Stimulated activated CD4-positive, alpha-beta T cell treated with anti-CD3 and anti-CD28 coated beads, Interleukin-12 subunit alpha, Interleukin-12 subunit beta, amount 100 ng/mL, for 4 hours (primary cell): ENCODE measurements at regions not wholly inside any gene's neighbourhood (a gene's known extent, or its start where the extent isn't known, plus 50 kb on each side); places are given as distances from the start of the nearest gene placed in this dataset.
"Not testable (repeated sequence)": the region's sequence is repeated elsewhere in the genome, so short reads cannot be mapped to it uniquely, and the experiment has no call there.

Experiments used
- DNase-seq: peaks from one replicate; pipeline ENCODE4 v3.0.0-alpha.2; 2020

DNA sequence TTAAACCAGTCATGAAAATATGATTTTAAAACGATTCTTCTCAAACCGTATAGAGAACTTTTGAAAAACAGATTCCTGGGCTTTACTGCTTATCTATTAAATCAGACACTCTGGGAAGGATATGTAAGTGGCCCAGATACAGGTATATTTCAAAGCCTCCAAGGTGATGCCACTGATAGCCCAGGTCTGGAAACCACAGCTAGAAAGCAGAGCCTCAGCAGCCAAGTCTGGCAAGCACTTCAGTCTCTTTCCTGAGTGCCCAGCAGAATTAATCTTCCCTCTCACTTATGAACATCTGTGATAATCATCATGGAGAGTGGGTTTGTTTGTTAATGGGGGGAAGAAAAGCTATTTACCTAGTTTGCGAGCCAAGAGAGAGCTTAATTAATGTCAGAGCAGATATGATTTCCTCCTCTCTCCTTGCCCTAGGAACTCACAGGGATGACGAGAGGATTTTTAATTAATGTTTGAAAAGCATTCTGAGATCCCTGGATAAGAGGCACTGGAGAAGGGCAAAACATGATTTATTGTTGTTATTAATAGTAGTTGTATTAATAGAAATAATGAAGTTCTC, 368.4 kb downstream of the TLE1 start:
- no peak for DNase-seq

- no peak for DNase-seq
Observed at GRCh38 chr9:81318571-81318970, 370.8 kb downstream of the TLE1 start.

DNA sequence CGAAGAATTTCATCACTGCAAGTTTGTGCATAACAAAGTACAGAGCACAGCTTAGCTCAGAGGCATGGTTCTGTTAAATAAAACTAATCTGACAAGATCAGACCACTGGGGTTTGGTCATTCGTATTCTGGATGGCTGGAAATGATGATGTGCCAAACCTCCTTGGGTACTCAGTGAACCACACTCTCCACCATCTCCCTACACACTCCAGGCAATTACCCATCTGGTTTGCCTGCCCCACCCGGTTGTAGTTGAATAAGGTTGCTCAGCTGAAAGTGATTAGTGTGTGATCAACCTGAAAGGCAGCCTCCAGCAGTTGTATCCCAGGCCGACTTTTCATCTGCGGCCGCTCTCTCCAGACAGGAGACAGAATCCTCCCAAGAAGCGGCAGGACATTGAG, 371.4 kb downstream of the TLE1 start:
- no peak for DNase-seq

DNA sequence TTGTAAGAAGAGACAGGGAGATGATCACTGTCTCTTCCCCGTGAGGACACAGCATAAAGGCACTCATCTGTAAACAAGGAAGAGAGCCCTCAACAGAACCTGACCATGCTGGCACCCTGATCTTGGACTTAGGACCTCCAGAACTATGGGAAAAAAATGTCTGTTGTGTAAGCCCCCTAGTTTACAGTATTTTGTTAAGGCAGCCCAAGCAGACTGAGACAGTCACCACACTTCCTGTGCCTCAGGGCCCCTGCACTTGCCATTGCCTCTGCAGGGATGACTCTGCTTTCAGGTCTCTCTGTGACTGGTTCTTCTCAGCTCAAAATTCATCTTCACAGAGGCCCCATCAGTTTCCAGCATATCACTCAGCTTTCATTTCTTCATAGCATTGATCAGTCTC, 372.1 kb downstream of the TLE1 start:
- no peak for DNase-seq

- no peak for DNase-seq
Observed at GRCh38 chr9:81314490-81314889, 374.9 kb downstream of the TLE1 start.

DNA sequence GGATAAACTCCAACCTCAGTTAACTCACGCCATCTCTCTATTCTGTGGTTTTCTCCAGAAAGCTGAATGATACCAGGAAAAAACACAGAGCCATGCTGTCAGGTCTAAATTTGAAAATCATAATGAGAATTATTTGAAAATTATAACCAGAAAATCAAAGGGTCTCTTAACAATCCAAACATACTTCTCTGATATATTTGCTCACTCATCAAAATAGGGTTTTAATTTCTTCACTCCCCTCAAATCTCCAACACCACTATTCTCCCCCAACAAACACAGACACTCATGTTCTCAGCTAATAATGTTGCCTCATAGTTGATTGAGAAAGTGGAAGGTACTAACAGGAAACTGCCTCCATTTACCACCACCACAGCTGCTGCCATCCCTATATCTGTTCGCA, 375.5 kb downstream of the TLE1 start:
- no peak for DNase-seq

- DNase-seq: no peak
Observed at GRCh38 chr9:81312346-81312745, 377.0 kb downstream of the TLE1 start.

- no peak for DNase-seq
Observed at GRCh38 chr9:81308404-81308803, 380.9 kb downstream of the TLE1 start.

- not testable (repeated sequence) for DNase-seq
Observed at GRCh38 chr9:81307791-81308190, 381.6 kb downstream of the TLE1 start.

DNA sequence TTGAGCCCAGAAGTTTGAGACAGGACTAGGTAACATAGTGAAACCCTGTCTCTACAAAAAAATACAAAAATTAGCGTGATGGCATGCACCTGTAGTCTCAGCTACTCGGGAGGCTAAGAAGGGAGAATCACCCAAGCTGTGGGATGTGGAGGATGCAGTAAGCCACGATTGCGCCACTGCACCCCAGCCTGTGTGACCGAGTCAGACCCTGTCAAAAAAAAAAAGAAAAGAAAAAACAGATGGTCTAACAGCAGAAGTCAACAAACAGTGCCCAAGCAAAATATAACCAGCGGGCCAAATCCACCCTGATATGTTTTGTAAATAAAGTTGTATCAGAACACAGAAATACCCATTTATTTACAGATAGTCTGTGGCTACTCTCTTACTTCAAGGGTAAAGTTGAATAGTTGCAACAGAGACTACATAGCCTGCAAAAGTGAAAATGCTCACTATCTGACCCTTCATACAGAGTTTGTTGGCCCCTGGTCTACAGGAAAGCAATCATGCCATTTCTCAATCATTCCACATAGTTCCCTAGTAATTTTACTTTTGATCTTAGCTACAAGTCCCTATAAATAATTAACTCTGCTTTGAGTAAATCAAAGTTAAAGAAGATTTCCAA, 383.7 kb downstream of the TLE1 start:
- DNase-seq: no peak

- no peak for DNase-seq
Observed at GRCh38 chr9:81303658-81304057, 385.7 kb downstream of the TLE1 start.

DNA sequence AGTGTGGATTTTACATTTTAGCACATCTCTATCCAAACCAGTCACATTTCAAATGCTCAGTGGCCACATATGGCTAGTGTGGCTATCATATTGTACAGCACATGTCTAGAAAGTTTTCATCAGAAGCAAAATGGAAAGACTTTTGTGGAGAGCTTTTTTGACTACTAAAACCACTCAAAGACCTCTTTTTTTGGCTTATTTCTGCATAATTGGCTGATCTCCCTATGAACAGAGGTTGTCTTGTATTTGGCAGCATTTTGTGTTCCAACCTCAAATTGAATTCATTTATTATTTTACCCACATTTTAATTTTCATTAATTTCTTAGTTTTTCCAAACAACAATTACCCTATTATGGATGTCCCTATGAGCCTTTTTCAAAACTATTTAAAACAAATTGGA, 395.7 kb downstream of the TLE1 start:
- no peak for DNase-seq

DNA sequence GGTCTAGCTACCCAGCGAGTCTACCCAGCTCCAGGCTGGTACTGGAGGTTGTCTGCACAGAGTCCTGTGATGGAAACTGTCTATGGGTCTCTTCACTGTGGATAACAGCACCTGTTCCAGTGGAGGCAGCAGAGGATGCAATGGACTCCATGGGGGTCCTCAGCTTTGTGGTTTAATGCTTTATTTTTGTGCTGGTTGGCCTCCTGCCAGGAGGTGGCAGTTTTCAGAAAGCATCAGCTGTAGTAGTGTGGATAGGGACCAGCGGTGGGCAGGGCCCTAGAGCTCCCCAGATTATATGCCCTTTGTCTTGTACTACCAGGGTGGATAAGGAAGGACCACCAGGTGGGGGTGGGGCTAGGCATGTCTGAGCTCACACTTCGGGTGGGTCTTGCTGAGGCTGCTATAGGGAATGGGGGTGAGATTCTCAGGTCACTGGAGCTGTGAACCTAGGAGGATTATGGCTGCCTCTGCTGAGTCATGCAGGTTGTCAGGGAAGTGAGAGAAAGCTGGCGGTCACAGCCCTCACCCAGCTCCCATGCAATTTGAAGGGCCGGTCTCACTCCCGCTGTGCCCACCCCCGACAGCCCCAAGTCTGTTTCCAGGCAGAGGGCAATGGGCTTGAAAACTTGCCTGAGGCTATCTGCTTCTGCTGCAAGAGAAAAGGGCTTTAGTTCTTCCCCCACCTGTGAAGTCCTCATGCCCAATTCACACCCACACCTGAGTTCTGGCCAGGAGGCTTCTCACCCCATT, 397.1 kb downstream of the TLE1 start:
- no peak for DNase-seq

- DNase-seq: no peak
Observed at GRCh38 chr9:81289622-81290021, 399.7 kb downstream of the TLE1 start.

- DNase-seq: no peak
Observed at GRCh38 chr9:81268048-81268447, 421.3 kb downstream of the TLE1 start.

DNA sequence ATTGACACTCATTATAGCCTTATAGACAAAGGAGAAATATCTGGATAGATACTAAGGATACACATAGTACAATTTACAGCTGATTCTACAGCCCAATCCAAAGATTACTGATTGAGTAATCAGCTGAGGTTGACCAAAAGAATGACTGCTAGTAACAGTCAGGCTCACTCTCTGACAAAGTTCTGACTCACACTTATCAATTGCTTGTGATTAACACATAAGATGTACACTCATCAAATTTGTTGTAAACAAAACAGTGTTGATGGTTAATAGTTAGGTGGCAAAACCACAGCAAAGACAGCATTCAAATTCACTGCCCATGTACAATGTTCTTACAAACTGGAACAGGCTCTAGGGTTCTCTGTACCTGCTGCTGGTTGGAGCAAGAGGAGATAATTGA, 422.7 kb downstream of the TLE1 start:
- DNase-seq: no peak

- no peak for DNase-seq
Observed at GRCh38 chr9:81266086-81266485, 423.3 kb downstream of the TLE1 start.

DNA sequence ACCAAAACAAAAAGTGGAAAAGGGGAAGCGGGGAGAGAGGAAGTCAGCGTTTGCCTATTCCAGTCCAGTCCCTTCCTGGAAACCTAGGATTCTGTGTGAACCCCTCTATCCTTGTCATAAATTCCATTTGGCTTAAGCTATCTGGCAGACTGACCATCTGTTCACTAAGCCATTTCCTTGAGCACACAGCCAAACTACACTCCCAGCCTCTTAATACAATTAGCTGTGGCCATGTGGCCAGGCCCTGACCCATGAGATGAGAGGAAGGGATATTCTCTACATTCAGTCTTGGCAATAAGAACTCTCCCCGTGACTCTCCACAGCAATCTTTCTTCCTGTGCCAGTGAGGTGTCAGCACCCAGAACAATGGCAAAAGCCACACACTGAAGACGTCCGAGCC, 424.8 kb downstream of the TLE1 start:
- no peak for DNase-seq

DNA sequence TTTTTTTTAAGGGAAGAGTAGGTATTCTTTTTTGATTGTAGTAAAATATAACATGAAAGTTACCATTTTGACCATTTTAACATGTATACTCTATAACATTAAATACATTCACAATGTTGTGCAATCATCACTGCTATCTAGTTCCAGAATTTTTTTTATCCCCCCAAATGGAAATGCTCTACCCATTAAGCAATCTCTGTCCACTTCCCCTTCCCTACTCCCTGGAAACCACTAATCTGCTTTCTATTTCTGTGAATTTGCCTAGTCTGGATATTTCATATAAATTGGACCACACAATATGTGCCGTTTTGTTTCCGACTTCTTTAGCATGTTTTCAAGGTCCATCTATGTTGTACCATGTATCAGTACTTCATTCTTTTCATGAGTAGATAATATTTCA, 429.5 kb downstream of the TLE1 start:
- no peak for DNase-seq

DNA sequence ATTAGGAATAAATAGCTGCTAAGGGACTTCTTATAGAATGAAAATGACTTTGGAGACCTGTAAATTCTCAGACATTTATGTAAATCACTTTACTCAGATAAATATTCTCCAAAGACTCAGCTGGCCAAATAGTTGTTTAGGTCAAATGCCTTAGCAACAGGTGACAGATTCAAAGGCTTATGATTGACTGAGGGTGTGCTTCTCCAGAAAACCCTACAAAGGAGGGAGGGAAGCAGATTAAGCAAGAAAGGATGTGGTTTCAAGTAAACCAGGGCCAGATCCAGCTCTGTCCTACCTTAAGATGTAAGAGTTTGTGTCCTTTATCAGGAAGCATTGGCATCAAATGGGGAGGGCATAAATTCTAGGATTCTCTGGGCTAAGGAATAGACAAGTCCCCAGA, 433.0 kb downstream of the TLE1 start:
- DNase-seq: no peak

- DNase-seq: no peak
Observed at GRCh38 chr9:81250606-81251005, 438.7 kb downstream of the TLE1 start.

- DNase-seq: no peak
Observed at GRCh38 chr9:81250041-81250440, 439.3 kb downstream of the TLE1 start.

DNA sequence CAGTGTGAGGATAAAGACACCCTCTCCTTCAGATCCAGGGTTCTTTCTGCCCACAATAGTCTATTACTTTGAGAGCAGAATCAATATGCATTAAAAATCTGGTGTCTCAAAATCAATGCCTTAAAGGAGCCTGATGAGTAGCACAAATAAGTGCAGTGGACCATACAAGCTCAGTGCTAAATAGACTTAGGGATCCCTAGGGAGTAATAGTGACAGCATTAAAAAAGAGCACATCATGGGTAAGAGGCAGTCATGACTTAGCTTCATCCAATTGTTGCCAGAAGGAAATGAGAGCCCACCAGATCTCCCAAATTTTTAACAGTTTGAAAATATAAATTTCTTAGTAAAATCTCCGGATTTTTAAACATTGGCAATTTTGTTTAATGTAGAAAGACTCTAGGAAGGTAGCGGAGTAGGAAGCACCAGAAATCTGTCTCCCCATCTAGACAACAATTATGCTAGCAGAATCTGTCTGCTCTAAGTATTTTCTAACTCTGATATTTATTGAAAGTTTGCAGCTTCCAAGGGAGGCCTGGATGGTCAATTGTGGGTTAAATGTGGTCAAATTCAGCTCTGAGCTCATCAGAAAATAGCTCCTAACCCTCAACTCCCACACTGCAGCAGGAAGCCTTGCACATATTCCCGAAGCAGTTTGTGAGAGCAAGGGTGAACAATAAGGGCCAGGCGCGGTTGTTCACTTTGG, 443.9 kb downstream of the TLE1 start:
- no peak for DNase-seq

- DNase-seq: no peak
Observed at GRCh38 chr9:81244631-81245030, 444.7 kb downstream of the TLE1 start.
